Loucy (cell line): ENCODE measurements at regions not wholly inside any gene's neighbourhood (a gene's known extent, or its start where the extent isn't known, plus 50 kb on each side); places are given as distances from the start of the nearest gene placed in this dataset.

Experiments
- CTCF ChIP-seq: fragments of 200-600 bp; sonication (generic); conservative IDR thresholded peaks from 2 replicates; pipeline ENCODE4 v1.5.1; 2014; ENCODE audit warnings: mild to moderate bottlenecking, antibody characterized with exemption, low read length
- EZH2phosphoT487 ChIP-seq: fragments of 200-600 bp; IDR thresholded peaks from 2 replicates; pipeline ENCODE4 v1.6.1; 2018; ENCODE audit warnings: antibody characterized with exemption, mild to moderate bottlenecking, moderate library complexity, borderline replicate concordance

- no peak for TF ChIP-seq CTCF
- no peak for TF ChIP-seq EZH2phosphoT487
Observed at GRCh38 chr5:154647114-154647760, 107.9 kb upstream of the LARP1 start.
